Superior temporal gyrus (tissue), 1 donor: ENCODE measurements at regions not wholly inside any gene's neighbourhood (a gene's known extent, or its start where the extent isn't known, plus 50 kb on each side); places are given as distances from the start of the nearest gene placed in this dataset.
A peak's percentile ranks its signal among the peaks of the same experiment; 100 is the strongest.

Experiments used
- DNase-seq: peaks from one replicate; pipeline ENCODE4 v3.0.0-alpha.2; 2016; ENCODE audit errors: extremely low spot score

DNA sequence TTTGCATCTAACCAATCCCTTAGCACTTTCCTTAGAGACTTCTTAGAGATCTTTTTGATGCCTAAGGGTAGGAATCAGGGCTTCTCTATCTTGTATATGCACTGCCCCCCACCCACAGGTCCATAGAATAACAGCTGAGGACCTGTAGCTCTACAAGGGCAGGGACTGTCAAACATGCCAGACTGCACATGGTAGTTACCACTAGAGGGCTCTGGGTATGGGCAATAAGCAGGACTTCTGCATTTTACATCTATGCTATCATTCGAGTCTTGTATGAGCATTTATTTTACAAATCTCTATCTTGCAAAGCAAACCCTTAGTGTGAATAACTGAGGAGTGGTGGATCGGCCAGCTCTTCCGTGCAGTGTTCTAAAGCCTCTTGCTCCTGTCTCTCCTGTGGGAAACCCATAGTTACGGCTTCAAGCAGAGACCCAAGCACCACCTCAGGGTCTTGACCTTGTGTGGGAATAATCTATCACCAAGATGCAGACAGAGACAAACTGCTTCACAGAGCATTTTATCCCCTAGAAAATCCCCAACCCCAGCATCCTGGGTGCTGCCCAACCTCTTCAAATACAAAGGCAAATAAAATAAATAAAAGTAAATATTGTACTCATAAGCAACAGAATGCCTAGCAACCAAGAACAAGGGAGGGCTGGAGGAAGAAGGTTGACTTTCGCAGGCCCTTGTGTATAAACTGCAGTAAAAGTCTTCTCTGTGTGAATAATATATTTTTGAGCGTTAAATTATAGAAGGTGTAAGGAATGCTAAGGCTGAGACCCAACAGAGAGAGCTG, 219.3 kb downstream of the WDR11 start:
- no peak for DNase-seq

DNA sequence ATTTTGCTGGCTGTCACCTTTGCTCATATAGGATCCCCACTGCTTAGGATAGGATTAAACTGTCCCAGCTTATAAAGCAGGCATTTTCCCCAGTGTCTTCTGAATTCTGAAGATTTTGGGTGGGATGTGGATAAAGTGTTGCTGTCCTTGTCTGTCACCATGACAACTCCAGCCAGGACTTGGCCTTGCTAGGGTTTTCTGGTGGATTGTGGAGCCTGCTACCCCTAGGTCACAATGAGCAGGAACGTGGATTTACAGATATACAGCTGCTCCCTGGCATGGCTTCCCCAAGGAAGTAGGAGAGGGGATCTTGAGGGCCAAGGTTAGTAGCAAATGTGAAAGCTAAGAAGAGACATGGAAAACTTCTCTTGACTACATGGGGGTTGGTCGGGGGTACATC, 220.7 kb downstream of the WDR11 start:
- no peak for DNase-seq

DNA sequence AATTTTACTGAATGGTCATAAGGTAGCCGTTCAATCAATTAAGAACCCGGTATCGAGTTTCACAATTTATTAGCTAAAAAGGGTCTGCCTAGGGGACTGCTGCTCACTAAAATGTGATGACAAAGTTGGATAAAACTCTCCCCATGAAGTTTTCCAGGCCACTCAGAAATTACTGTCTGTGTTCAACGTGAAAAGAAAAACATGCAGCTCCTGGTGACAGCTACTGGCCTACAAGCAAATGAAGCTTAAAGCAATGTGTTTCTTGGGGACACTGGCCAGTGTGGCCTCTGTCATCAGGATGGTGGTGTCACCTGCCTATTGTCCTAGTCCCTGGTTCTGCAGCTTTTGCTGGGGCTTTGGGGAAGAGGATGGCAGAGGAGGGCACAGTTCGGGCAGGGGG, 222.6 kb downstream of the WDR11 start:
- no peak for DNase-seq

DNA sequence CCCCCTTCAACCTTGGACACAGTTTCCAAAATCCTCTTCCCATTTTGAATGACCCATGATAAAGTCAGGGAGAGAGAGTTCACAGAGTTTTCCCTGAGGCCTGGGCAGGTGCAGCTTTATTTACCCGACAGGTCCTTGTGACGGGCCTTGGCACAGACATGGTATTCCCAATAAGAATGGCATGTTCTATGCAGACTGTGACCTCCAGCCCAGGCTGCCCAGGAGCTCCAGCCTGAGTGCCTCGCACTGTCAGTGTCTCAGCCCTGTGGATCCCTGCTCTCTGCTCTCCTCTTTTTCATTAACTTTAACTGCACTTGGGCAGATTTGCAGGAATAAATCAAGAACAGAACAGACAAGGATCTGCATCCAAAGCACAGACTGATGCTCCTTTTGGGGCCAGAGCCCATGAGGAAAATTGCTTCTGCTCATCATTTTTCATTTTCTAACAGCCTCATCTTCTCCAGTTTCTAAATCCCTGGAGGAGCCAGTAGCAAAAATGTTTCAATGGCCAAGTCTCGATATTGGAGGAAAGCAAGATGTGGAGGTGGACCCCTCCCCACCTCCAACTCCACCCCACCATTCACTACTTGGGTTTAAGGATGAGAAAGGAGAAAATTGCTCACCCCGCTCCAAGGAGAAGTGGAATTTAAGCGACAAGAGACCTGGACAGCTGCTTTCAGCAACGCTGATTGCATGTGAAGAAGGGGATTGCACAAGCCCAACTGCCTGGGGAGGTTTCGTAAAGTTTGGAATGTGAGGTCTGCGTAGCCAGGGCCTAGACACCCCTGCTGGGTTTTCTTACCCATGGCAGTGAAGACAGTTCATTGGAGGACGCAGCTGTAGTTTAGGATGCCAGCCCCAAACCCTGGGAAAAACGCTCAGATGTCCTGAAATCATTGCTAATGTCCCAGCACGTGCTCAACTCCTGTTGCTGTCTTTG, 225.9 kb downstream of the WDR11 start:
- DNase-seq: no peak

DNA sequence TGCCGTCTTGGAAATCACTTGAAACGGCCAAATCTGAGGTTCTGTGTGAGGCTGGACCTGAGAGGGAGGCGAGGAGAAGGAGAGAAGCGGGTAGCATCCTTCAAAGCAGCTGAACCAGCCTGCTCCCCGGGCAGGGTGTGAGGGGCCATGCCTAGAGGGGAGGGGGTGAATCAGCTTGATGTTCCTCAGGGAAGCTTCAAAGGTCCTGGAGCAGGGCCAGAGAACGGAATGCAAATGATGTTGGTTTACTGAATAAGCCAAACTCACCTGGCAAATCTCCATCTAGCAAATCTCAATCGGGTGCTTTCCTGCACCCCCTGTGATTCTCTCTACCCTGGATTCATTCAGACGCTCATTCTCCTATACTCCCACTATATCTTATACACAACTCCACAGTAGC, 226.9 kb downstream of the WDR11 start:
- DNase-seq: no peak

DNA sequence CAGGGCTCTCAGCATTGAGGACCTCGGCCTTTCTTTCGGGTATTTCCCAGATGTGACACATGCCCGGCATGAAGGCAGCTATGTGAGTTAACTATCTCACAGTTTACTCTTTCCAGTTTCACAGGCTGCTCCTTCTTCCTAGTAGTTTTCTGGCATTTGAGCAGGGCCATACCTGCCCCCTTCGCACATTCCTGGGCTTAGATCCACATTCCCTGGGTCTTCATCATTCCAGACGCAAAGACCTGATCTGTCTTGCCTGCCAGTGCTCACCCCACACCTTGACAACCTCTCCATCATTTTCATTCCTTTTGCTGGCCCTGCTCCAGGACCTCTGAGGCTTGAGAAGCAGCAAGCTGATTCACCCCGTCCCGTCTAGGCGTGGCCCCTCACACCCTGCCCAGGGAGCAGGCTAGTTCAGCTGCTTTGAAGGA, 227.5 kb downstream of the WDR11 start:
- no peak for DNase-seq

DNA sequence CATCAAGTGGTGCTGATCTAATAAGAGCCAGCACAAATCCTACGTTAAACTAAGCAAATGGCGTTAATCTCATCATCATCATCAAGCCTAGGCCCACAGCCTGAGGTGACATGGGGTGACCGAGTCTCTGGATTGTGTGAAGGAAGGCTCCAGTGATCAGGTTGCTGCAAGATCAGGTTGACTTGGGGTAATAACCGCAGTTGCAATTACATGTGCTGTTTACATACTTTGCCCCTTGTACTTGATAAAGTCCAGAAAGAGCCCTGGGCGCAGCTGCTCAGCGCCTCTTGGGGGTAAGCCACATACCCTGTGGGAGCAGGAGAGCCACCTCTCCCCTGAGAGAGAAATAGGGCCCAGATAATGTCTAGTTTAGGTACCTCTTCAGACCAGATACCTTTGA, 228.1 kb downstream of the WDR11 start:
- DNase-seq: no peak

DNA sequence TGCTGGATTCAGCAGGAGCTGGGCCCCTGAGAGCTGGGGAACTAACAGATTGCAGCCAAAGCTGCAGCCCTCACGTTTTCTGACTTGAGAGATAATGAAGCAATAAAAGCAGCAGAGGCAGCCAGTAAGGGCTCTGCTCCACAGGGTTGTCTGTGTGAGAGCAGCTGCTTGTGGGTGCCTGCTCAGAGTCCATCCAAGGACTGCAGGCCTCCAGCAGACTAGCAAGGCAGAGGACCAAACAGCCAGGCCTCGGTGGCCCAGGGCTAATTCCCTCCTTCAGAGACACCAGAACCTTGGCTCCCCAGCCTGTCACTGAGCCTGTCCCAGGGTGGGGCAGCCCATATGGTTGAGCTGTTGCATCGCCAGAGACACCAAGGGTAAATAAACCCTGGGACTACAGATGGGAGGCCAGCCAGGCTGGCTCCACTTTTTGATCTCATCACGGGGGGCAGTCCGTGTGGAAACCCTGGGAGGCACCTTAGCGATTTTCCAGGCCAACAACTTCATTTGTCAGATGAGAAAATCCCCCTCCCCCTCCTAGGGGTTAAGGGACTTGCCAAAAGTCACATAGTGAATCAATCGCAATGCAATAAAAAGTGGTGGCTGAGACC, 229.2 kb downstream of the WDR11 start:
- DNase-seq: no peak

DNA sequence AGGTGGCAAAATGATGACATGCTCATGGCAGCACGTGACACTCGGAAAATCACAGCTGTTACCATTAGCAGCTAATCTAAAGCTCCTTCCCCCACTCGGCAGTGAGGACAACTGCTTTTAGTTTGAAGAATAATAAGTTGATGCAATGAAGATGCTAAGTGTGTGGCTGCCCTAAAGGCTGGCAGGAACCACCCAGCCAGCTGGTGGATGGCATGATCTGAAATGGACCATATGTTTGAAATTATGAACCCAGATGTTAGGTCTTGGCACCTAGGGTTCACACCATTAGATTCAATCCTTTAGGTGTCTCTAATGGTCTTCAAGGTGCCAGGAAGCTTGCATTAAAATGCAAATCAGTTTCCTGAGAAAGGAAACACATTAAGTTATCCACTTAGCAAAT, 230.1 kb downstream of the WDR11 start:
- no peak for DNase-seq

DNA sequence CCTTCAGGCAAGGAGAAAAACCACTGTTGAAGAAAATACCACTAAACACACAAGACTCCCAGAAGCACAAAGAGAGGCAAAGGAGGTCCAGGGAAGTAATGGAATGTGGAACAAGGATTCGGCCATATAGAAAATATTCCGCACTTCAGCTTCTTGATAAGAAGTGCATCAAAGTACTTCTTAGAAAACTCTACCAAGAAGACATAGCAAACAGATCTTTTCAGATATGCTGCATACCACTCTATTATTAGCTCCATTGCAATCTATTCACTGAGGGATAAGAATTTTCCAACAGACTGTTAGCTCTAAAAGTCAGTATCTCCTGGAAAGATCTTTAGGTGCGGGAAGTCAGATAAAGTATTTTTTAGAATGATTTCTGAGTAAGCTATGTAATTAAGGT, 231.8 kb downstream of the WDR11 start:
- DNase-seq: no peak

DNA sequence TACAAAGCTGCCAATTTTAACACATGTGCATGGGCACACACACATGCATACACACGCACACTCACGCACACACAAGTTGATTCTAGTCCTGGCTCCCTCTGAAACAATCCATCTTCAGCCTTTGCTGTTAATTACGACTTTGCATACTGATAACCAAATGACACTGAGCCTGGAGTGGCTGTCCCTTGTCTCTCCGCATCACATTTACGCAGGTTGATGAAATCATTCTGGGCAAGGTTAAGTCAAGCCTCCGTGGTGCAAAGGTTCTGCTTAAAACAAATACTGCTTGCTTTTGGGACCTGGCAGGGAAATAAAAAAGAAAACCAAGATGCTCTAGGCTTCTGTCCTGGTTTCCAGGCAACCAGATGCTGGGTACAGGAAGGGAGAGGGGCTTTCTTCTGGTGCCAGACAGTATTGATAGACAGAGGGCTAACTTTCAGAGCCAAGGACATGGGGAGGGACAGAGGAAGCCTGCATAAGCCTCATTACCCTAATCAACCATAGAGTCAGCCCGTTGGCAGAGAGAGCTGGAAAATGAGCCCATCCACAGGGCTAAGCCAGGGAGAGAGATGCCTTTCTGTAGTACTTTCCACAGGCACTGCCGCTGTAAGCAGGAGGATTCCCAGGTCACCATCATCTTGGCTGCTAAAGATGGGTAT, 233.0 kb downstream of the WDR11 start:
- peak; percentile 57 for DNase-seq

DNA sequence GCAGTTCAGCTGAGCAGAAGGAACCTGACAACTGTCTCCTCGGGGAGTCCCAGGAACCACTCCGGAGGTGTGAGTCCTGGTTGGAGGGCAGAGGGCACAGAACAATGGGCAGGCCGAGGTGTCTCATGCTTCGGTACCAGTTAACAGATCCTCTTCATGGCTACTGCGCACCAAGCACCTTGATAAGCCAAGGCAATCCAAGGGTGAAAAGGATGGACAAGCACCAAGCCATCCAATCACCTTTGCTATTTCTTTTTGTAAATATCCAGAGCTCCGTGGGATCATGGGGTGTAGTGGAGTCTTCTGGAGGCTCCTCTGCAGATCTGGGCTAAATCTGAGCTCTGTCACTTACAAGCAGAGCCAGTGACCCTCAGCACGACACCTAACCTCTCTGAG, 233.5 kb downstream of the WDR11 start:
- peak; percentile 61 for DNase-seq

DNA sequence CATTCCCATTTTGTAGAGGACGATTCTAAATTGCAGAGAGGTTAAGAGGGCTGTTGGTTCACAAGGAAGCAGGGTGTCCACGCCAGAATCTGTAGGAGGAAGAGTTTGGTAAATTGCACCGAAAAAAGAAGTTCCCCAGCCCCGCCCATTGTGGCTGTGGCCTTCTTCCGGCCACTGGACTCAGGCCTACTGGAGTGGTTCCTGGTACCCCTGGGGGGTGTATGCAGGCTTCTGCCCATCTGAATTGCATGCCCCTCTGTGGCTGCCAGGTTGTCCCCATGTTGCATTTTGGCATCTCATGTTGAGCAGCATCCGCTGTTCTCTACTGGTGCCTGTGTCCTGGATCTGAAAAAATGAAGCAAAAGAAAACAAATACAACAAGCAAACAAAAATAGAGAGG, 234.2 kb downstream of the WDR11 start:
- peak; percentile 34 for DNase-seq

DNA sequence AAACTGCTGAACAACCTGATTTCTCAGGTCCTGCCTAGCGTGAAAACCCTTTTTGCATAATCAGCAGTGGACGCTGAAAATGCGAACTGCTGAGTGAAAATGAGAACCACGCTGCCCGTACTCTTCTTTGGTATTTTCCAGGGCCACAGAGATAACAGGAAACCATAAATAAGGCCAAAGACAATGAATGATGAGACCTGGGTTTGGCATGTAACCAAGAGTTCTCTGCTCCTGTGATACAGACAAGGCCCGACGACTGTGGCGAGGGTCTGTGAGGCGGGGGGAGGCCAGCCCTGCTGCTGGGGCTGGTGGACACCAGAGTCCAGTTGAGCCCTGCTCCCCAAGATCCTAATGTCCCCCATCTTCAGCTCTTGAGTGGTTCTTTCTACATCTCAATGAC, 236.0 kb downstream of the WDR11 start:
- no peak for DNase-seq

DNA sequence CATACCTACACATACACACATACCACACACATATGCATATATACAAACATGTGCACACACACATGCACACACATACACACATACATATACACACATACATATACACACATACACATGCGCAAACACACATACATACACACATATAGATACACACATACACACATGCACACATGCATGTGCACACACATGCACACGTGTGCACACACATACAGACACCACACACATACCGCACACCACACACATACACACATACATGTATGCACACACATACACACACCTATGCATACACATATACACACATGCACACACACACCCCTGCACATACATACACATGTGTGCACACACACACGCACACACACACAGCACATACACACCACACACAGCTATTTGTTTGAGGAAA, 236.5 kb downstream of the WDR11 start:
- DNase-seq: no peak

DNA sequence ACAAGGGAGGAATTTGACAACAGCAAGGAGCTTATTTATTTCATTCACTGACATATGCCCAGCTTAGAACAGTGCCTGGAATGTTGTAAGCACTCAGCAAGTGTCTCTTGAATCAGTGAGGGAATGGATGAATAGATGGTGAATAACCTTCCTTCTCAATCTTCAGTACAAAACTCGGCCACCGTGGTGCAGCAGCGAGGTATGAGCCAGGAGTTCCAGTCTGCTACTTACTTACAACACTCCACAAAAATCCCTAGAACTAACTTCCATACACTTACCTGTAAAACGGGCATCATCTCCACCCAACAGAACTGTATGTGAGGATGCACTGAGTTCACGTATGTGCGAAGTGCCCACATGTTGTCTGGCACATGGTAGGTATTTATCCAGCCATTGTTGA, 237.4 kb downstream of the WDR11 start:
- peak; percentile 48 for DNase-seq

DNA sequence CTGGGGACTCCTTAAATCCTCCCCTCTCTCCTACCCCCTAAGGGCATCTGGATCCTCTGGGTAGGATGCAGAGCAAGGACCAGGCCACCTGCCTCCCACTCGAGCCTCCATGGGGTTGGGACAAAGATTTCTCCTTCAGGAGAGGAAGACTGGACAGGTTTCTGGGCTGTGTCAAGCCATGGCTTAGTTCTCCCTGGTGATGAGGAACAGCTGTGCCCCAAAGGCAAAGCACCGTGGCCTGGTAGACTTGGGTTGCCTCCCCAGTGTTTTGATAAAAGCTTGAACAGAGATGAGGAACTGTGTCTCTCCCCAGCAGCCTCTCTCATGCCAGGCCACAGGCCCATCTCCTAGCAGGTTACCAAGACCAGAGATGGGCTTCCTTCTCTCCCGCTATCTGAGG, 238.3 kb downstream of the WDR11 start:
- DNase-seq: no peak

DNA sequence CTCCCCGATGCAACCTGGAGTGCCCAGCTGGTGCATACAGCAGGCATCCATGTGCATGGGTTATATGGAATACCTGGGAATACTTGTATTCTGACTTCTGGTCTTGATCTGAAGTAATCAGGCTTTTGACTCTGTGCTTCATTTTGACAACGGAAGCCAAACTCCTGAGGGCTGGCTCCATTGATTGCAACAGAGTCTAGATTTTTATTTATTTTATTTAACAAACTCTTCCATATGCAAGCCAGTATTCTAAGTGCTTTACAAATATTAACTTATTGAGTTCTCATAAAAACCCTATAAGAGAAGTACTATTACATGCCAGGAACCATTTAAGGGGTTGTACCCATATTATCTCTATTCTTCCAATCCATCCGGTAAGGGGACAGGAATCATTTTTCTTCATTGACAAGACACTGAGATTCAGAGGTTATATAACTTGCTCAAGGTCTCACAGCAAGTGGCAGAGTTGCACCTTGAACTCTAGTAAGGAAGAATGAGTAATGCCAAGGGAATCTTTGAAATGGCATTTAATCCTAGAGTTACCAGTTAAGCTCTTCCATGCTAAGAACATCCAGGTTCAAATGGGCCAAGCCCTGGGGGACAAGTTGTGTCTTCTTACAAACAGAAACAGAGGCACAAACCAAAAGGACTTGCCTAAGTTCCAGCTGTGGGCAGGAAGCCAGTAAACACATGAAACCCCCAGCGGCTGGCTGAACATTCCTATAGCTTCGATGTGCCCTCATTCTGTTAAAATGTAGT, 241.0 kb downstream of the WDR11 start:
- no peak for DNase-seq

DNA sequence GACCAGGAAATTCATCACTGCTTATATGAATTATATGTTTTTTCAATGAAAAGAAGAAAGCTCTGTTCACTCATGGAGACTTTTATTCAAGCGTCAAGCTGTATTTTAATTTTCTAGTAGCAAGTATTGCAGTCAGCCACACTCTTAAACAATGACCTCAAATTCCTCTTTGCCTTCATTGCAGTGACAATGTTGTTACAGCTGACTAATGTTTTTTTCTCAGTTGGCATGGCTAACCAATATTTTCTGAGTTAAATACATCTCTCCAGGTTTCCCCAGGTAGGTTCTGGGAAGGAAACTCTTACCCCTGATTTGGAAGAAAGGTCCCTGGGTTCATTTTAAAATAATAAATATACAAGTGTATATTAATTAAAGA, 241.5 kb downstream of the WDR11 start:
- no peak for DNase-seq

DNA sequence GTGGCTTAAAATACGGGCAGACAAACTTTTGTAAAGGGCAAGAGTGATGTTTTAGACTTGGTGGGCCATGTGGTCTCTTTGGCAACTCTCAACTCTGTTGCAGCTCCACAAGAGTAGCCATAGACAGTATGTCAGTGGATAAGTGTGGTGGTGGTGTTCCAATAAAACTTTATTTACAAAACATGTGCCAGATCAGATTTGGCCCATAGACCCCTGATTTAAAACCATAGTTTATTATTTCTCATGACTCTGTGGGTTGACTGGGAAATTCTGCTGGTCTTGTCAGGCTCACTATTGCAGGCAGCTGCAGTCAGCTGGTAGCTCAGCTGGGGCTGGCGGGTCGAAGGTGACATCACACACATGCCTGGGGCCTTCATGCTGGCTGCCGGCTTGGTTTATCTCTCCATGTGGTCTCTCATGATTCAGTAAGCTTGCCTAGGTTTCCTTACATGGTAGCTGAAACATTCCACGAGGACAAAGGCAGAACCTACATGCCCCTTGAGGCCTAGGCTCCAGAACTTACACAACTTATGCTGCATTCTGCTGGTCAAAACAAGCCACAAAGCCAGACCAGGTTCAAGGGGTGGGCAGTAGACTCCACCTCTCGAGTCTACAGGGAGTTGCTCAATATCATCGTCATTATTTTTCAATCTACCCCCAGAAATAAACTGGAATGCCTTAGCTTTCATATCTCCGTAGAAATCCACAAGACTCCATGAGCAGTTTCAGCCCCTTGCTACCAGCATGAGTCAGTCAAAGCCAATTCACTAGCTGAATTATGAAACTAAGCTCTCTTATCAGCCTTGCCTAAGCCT, 245.7 kb downstream of the WDR11 start:
- DNase-seq: no peak
